ENCODE measurements at regions not wholly inside any gene's neighbourhood (a gene's known extent, or its start where the extent isn't known, plus 50 kb on each side); places are given as distances from the start of the nearest gene placed in this dataset.

DNA sequence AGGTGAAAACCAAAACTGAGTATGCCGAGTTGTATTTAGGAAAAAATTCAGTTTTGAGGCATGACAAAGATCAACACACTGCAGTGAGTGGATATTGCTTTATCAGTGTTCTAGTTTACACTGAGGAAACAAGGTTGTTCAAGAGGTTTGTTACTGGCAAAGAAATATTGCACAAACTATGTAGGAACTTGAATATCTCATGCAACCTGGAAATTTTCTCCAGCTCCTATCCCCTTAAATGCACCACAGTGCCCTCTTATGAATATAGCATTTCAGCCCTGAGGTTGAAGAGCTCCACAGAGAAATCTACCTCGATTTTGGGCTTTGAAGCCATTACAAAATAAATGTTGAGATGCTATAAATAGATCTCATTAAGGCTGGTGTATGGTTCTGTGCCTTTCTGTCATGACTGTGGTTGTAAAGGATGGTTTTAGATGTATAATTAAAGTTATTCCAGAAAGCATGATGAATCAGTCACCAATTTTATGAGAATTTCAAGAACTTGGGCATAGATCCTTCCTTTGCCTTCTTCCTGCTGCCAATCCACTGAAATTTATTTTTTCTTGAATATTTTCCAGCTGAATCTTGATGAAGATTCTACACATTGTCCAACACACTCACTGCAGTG lies 159.3 kb downstream of the SPATA31D1 start:
- Histone ChIP-seq H3K4me1 (ENCODE audit: control insufficient read depth, low read length) (no peaks in the 10 kb centered on the region), H3K4me3 (ENCODE audit: low read length) (no peak overlapping the region), H3K27me3 (ENCODE audit: control insufficient read depth, low read length) (no peaks in the 10 kb centered on the region), H4K20me1 (ENCODE audit: control insufficient read depth, insufficient read depth, low read depth, low read length) (no peaks in the 10 kb centered on the region), H3K9me2 (replicated peaks; ENCODE audit: control insufficient read depth, low read length) (no peaks in the 10 kb centered on the region), H3F3A (ENCODE audit: control insufficient read depth, insufficient read depth) (no peaks in the 10 kb centered on the region), H3K36me3 (ENCODE audit: control insufficient read depth, low read length) (no peaks in the 10 kb centered on the region), H3K4me2 (ENCODE audit: low read length) (no peak overlapping the region), H3K9me3 (ENCODE audit: control insufficient read depth, insufficient read depth, low read length) (no peaks in the 10 kb centered on the region), H3K27ac (ENCODE audit: low read depth, low read length) (no peak overlapping the region), H3K79me2 (ENCODE audit: control insufficient read depth, low read length) (no peaks in the 10 kb centered on the region)
- TF ChIP-seq EZH2phosphoT487 (IDR thresholded peaks at IDR 0.05; ENCODE audit: borderline replicate concordance, low read length): no peak
- TF ChIP-seq, protein P1, sequence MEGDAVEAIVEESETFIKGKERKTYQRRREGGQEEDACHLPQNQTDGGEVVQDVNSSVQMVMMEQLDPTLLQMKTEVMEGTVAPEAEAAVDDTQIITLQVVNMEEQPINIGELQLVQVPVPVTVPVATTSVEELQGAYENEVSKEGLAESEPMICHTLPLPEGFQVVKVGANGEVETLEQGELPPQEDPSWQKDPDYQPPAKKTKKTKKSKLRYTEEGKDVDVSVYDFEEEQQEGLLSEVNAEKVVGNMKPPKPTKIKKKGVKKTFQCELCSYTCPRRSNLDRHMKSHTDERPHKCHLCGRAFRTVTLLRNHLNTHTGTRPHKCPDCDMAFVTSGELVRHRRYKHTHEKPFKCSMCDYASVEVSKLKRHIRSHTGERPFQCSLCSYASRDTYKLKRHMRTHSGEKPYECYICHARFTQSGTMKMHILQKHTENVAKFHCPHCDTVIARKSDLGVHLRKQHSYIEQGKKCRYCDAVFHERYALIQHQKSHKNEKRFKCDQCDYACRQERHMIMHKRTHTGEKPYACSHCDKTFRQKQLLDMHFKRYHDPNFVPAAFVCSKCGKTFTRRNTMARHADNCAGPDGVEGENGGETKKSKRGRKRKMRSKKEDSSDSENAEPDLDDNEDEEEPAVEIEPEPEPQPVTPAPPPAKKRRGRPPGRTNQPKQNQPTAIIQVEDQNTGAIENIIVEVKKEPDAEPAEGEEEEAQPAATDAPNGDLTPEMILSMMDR (IDR thresholded peaks at IDR 0.05; ENCODE audit: low read depth, low read length, poor library complexity, severe bottlenecking): no peak

DNA sequence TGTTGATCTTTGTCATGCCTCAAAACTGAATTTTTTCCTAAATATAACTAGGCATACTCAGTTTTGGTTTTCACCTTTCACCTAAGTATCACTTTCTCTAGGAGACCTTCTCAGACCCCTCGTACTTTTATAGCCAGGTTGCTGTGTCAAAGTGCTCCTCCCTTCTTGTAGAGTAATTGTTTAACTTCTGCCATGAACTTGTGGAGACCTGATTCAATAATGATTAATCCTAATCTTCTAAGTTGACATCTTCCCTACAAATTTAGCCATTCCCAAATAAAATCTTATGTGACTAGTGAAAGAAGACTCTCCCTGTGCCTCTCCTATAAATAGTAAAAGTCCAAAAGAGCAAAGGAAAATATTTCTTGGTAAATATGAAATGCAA lies 159.8 kb downstream of the SPATA31D1 start:
- Histone ChIP-seq H3F3A (ENCODE audit: control insufficient read depth, insufficient read depth) (no peaks in the 10 kb centered on the region), H3K9me3 (ENCODE audit: control insufficient read depth, insufficient read depth, low read length) (no peaks in the 10 kb centered on the region), H3K27me3 (ENCODE audit: control insufficient read depth, low read length) (no peaks in the 10 kb centered on the region), H3K4me1 (ENCODE audit: control insufficient read depth, low read length) (no peaks in the 10 kb centered on the region), H3K4me3 (ENCODE audit: low read length) (no peak overlapping the region), H3K36me3 (ENCODE audit: control insufficient read depth, low read length) (no peaks in the 10 kb centered on the region), H4K20me1 (ENCODE audit: control insufficient read depth, insufficient read depth, low read depth, low read length) (no peaks in the 10 kb centered on the region), H3K27ac (ENCODE audit: low read depth, low read length) (no peak overlapping the region), H3K9me2 (replicated peaks; ENCODE audit: control insufficient read depth, low read length) (no peaks in the 10 kb centered on the region), H3K4me2 (ENCODE audit: low read length) (no peak overlapping the region), H3K79me2 (ENCODE audit: control insufficient read depth, low read length) (no peaks in the 10 kb centered on the region)
- TF ChIP-seq EZH2phosphoT487 (IDR thresholded peaks at IDR 0.05; ENCODE audit: borderline replicate concordance, low read length): no peak
- TF ChIP-seq, protein P1 (IDR thresholded peaks at IDR 0.05; ENCODE audit: low read depth, low read length, poor library complexity, severe bottlenecking): no peak

DNA sequence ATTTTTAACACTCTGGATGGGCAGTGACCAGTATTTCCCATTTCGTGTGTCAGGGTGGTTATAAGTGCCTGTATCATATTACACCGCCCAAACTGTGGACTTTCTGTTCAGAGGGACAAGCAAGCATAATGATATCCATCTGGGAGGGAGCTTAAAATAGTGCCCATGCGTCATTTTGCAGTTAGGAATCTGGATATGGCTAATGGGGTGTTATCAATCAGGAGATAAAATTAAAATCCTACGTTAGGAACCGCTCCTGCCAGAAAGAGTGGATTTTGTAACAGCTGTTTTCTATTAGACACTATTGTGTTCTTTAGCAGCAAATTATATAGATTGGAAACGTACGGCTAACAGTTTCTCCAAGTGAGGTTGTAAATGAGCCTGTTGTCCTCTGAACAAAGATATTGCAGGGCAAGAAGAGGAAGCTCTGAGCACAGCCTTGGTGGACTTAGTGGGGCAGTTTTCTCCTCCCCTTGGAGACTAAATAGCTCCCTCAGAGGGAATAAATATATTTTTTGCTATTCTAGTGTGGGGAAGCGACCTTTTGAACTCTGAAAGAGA lies 160.4 kb downstream of the SPATA31D1 start:
- Histone ChIP-seq H3K4me3 (ENCODE audit: low read length) (no peak overlapping the region), H3K27ac (ENCODE audit: low read depth, low read length) (no peak overlapping the region), H3K27me3 (ENCODE audit: control insufficient read depth, low read length) (no peaks in the 10 kb centered on the region), H3K4me1 (ENCODE audit: control insufficient read depth, low read length) (no peaks in the 10 kb centered on the region), H3K9me3 (ENCODE audit: control insufficient read depth, insufficient read depth, low read length) (no peaks in the 10 kb centered on the region), H3K79me2 (ENCODE audit: control insufficient read depth, low read length) (no peaks in the 10 kb centered on the region), H3K36me3 (ENCODE audit: control insufficient read depth, low read length) (no peaks in the 10 kb centered on the region), H3F3A (ENCODE audit: control insufficient read depth, insufficient read depth) (no peaks in the 10 kb centered on the region), H4K20me1 (ENCODE audit: control insufficient read depth, insufficient read depth, low read depth, low read length) (no peaks in the 10 kb centered on the region), H3K9me2 (replicated peaks; ENCODE audit: control insufficient read depth, low read length) (no peaks in the 10 kb centered on the region), H3K4me2 (ENCODE audit: low read length) (no peak overlapping the region)
- TF ChIP-seq EZH2phosphoT487 (IDR thresholded peaks at IDR 0.05; ENCODE audit: borderline replicate concordance, low read length): no peak
- TF ChIP-seq, protein P1 (IDR thresholded peaks at IDR 0.05; ENCODE audit: low read depth, low read length, poor library complexity, severe bottlenecking): no peak

Data from DOHH2 (cell line).